ENCODE measurements at regions not wholly inside any gene's neighbourhood (a gene's known extent, or its start where the extent isn't known, plus 50 kb on each side); places are given as distances from the start of the nearest gene placed in this dataset.

GRCh38 chr20:11190741-11191140 lies 516.9 kb upstream of the JAG1 start:
- DNase-seq = no peak

GRCh38 chr20:11192106-11192505 lies 518.3 kb upstream of the JAG1 start:
- DNase-seq = no peak

- DNase-seq = no peak
Measured at GRCh38 chr20:11193241-11193640, 519.4 kb upstream of the JAG1 start.

GRCh38 chr20:11195169-11195568 lies 521.4 kb upstream of the JAG1 start:
- no peak for DNase-seq

GRCh38 chr20:11195899-11196558 lies 522.2 kb upstream of the JAG1 start:
- DNase-seq = peak; percentile 63

- no peak for DNase-seq
Measured at GRCh38 chr20:11197851-11198250, 524.1 kb upstream of the JAG1 start.

GRCh38 chr20:11200423-11200822 lies 526.6 kb upstream of the JAG1 start:
- DNase-seq = no peak

- no peak for DNase-seq
Measured at GRCh38 chr20:11204926-11205768, 531.3 kb upstream of the JAG1 start.

- DNase-seq = no peak
Measured at GRCh38 chr20:11205769-11206362, 532.1 kb upstream of the JAG1 start.

- no peak for DNase-seq
Measured at GRCh38 chr20:11207749-11208502, 534.1 kb upstream of the JAG1 start.

GRCh38 chr20:11210611-11211010 lies 536.8 kb upstream of the JAG1 start:
- DNase-seq = no peak

GRCh38 chr20:11212272-11212671 lies 538.5 kb upstream of the JAG1 start:
- no peak for DNase-seq

- DNase-seq = no peak
Measured at GRCh38 chr20:11212902-11213301, 539.1 kb upstream of the JAG1 start.

GRCh38 chr20:11214256-11214840 lies 540.5 kb upstream of the JAG1 start:
- DNase-seq = no peak

GRCh38 chr20:11216451-11217314 lies 542.9 kb upstream of the JAG1 start:
- DNase-seq = peak; percentile 66

GRCh38 chr20:11217326-11218172 lies 543.8 kb upstream of the JAG1 start:
- DNase-seq = no peak

GRCh38 chr20:11218173-11218680 lies 544.4 kb upstream of the JAG1 start:
- no peak for DNase-seq

- no peak for DNase-seq
Measured at GRCh38 chr20:11219192-11219591, 545.4 kb upstream of the JAG1 start.

- no peak for DNase-seq
Measured at GRCh38 chr20:11221046-11221445, 547.2 kb upstream of the JAG1 start.

GRCh38 chr20:11222243-11222642 lies 548.4 kb upstream of the JAG1 start:
- DNase-seq = peak; percentile 18

GRCh38 chr20:11227602-11228001 lies 553.8 kb upstream of the JAG1 start:
- no peak for DNase-seq

All from NCI-H226 (cell line).